ENCODE measurements at regions not wholly inside any gene's neighbourhood (a gene's known extent, or its start where the extent isn't known, plus 50 kb on each side); places are given as distances from the start of the nearest gene placed in this dataset.

- TF ChIP-seq CTCF (IDR thresholded peaks at IDR 0.05; ENCODE audit: control extremely low read depth in 1 of 3, insufficient read depth in 1 of 3, low read depth in 1 of 3, low read length in 3 of 3) (no peak), YY1 (IDR thresholded peaks at IDR 0.05; ENCODE audit: low read depth, low read length) (no peak), HDAC2 (IDR thresholded peaks at IDR 0.05; ENCODE audit: borderline replicate concordance in 1 of 2, low read depth in 2 of 2, low read length in 2 of 2) (no peak), SIX5 (IDR thresholded peaks at IDR 0.05; ENCODE audit: low read depth, low read length) (no peak), HDAC6 (IDR thresholded peaks at IDR 0.05; ENCODE audit: low read depth, low read length) (no peak)
Measured at GRCh38 chr9:7930613-7931012, 131.0 kb upstream of the DMAC1 start.
